ENCODE measurements at regions not wholly inside any gene's neighbourhood (a gene's known extent, or its start where the extent isn't known, plus 50 kb on each side); places are given as distances from the start of the nearest gene placed in this dataset.
"Not testable (repeated sequence)": the region's sequence is repeated elsewhere in the genome, so short reads cannot be mapped to it uniquely, and the experiment has no call there.

- DNase-seq: no peak
Observed at GRCh38 chr14:89743828-89744227, 210.7 kb downstream of the EFCAB11 start.

GRCh38 chr14:89740241-89740640, 214.3 kb downstream of the EFCAB11 start:
- DNase-seq: no peak

DNA sequence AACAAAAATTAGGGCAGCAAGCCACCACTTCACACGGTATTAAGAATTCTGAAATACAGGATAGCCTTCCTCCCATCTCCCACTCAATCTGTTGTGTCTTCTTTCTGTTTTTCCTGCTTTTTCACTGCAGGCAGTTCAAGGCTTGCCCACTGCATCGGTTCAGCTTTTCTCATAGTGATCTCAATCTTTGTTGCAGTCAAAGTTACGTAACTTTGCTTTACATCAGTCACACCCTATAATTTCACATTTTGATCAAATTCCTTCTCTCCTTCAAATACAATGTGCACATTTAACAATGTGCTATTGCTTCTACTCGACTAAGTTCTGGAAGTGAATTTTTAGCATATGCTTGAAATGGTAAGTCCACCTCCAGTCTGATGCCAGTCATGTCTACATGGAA, 217.6 kb downstream of the EFCAB11 start:
- DNase-seq: no peak

DNA sequence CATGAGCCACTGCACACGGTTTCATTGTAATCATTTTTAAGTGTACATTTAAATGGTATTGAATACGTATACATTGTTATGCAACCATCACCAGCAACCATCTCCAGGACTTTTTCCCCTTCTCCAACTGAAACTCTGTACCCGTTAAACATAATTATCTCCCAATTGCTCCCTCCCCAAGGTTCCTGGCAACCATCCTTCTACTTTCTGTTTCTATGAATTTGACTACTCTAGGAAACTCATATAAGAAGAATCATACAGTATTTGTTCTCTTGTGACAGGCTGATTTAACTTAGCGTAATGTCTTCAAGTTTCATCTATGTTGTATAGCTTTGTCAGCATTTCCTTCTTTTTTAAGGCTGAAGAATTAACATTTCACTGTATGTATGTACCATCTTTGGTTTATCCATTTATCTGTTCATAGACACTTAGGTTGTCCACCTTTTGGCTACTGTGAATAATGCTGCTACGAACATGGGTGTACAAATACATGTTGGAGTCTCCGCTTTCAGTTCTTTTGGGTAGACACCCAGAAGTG, 223.1 kb downstream of the EFCAB11 start:
- no peak for DNase-seq

DNA sequence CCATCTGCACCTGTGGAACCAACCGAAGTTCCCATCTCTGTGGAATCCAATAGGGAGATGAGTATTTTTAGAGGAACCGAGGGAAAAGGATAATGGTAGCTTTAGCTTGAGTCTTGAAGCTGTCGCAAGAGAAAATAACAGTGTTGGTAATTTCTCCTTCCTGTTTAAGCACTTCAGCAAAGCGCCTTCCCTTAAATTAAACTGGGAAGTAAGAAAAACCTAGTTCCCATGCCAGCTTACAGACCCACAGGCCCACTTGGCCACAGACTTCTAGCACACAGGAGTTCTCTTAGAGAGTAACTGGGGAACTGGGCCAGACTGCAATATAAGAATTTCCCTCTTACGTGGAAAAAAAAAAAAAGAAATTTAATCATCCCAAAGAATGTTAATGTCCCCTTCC, 223.8 kb downstream of the EFCAB11 start:
- peak in 1 of 2 donors; percentile 13 for DNase-seq

GRCh38 chr14:89728964-89729363, 225.6 kb downstream of the EFCAB11 start:
- no peak for DNase-seq

- DNase-seq: not testable (repeated sequence)
Observed at GRCh38 chr14:89726226-89726625, 228.3 kb downstream of the EFCAB11 start.

DNA sequence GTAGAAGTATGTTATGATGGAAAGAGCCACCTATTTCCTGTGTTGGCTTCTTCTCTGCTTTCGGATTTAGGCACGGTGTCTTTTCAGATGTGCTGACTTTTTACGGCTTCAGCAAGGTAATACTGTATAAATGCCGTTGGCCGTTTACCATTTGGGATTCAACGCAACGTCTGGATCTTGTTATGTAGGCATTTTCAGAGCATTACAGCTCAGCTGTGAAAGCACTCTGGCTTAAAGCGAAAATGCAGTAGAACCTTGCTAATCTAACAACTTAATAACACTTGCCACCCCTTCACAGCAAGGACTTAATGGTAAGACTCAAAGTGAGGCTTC, 229.9 kb downstream of the EFCAB11 start:
- peak in 1 of 2 donors; percentile 48 for DNase-seq

GRCh38 chr14:89723930-89724627, 230.5 kb downstream of the EFCAB11 start:
- DNase-seq: no peak

DNA sequence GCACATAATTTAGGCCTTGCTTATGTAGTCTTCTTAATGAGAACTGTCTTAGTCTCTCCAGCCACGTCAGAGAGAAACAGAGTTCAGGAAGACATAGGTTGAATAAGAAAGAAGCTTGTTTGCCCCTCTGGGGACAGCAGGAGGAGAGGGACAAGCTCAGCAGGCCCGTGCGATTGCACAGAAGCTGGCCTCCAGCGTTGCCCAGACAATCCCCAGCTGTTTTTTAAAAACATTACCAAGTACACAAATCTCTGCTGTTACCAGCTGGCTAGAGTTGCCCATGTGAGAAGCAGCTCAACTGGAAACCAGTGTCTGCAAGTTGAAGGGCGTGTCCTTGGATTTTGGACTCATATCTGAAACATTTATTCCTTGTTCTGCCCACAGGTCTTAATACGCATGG, 232.6 kb downstream of the EFCAB11 start:
- peak; percentile 7 to 13 for DNase-seq

DNA sequence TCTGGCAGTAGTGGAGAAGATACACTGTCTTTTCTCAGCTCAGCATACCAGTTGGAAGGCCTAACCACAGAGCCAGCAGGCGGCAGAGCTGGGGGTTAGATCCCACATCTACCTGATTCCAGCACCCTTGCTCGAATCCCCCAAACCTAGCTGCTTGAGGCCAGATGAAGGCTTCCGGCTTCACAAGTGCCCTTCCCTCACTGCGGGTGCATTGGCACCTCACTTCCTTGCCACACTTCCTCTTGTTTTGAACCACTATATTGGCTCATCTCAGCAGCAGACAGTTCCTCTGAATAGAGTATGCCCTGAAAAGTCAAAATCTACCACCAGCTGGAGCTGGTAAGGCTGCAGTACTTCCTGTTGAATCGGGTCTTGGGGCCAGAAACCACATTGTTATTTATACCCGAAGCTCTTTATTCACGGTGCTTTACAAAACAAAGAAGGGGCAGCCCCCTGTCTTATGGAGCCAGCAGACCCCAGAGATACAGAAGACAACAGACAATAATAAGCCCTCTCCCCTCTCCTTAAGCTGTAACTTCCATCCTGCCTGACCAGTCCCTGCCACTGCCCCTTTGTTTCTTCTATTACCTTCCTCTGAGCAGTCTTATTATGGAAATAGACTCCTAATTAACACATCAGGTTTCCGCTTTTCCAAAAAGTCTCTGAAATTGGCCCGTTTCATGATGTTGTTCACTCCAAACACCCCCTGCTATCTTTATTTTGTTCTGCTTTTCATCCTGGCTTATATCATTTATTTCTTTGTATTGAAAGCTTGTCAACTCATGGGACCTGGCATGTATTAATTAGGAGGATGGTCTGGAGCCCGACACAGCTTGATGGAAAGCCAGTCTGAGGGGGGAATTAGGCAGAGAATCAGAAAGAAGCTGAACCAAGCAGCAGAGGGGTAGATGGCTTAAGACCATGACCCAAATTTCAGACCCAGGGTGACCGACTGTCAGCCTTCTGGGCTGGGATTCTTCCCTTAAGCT, 233.5 kb downstream of the EFCAB11 start:
- peak; percentile 84 to 87 for DNase-seq

- DNase-seq: peak; percentile 15 to 58
Observed at GRCh38 chr14:89720076-89720687, 234.3 kb downstream of the EFCAB11 start.

DNA sequence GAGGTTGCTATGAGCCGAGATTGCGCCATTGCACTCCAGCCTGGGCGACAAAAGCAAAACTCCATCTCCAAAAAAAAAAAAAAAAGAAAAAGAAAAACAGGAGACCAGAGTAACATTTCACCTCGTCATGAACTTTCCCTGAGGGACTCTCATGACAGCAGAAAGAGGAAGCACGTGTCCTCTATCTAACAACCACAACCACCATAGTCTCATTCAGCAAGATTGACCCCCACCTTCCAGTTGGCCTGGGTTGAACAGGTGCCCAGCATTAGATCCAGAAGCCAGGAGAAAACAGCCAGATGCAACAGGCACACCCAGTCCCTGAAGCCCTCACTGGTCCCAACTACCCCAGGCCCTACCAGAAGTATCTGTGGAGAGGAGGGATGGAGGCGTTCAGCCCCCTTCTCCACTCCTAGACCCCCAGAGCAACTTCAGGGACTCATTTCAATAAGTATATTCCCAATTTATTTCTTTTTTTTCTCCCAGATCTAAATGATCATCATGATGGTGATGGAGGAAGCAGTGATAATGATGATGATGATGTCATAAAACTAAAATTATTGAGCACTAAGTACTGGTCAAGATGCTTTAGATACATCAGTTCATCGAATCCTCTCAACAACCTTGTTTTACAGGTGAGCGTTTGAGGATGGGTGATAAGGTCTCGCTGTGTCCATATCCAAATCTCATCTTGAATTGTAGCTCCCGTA, 235.0 kb downstream of the EFCAB11 start:
- DNase-seq: peak; percentile 23 to 36

GRCh38 chr14:89708982-89709625, 245.4 kb downstream of the EFCAB11 start:
- no peak for DNase-seq

DNA sequence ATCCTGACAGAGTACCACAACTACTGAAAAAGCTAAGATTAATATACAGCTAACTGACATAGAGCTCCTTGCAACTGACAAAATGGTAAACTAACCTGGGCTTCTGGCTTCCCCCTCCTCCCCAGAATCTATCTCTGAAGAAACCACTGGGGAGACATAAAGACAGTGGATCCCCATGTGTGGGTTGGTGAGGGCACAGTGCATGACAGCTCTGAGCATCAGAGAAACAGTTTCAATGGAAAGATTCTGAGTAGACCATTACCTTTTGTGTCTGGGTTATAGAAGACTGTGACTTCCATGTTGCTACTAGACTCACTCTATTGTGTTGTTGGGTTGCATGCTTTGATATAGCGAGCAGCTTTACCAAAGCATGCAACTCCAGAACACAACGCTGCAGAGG, 247.4 kb downstream of the EFCAB11 start:
- no peak for DNase-seq

DNA sequence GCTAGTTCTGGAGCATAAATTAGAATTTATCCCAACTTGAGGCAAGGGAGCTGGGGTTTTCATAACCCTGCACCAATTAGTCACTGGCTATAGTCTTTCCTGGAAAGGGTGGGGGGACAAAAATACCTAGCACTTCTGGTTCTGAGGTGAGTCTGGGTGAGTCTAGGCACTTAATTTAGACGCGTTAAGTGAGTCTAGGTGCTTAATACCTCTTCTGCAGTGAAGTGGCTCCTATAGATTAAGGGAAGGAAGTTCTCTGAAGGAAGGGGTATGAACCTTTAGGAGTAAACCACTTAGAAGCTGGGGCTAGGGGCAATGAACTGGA, 251.7 kb downstream of the EFCAB11 start:
- DNase-seq: no peak

- DNase-seq: no peak
Observed at GRCh38 chr14:89702073-89702875, 252.3 kb downstream of the EFCAB11 start.

DNA sequence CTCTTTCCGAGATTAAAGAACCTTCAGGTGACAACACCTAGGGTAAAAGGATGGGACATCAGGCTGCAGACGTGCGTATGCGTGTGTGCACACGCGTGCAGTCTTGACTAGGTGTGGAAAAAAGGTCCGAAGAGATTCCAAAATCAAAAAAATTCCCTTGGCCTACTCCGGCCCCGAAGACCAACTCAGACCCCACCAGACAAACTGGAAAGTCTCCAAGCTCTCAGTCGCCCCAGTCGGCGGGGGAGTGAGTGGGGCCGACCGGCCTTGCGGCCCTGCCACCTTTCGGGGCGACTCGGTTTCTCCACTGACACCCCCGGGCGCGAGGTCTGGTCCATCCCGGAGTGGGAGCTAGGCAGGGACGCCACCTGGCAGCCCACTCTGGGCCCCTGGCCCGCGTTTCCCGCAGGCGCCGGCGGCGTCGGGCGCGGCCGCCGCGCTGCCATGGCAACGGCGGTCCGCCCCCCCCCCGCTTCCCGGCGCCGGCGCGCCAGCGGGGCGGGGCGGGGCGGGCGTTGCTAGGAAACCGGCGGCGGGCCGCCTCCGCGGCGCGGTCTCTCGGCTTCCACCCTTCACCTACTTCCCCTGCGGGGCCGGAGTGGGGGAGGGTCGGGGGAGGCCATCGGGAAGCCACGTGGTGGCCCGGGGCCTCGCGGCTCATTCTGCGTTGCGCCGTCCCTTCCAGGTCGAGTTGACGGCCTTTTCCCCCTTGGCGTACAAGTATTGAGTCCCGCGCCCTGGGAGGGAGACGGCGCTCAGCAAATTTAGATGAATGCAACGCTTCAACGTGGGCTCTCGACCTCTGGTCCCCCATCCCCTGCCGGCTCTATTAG, 253.1 kb downstream of the EFCAB11 start:
- DNase-seq: peak; percentile 83 to 88

DNA sequence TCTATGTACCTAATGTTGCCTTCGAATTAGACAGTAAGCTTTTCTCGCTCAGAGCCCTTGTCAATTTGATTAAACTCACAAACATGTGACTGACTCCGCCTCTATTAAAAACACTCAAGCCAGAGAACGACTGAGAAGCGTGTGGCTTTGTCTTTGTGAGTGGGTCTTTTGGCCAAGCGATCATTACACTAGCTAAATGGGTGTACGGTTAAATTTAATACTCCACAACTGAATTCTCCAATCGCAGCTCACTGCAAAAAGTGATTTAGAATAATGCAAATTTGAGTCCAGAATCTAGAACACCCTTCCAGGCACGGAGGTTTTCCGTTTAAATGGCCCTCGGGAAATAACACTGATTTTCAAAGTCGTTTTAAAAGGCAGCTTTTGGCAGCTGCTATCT, 253.7 kb downstream of the EFCAB11 start:
- DNase-seq: no peak

GRCh38 chr14:89699071-89699470, 255.5 kb downstream of the EFCAB11 start:
- no peak for DNase-seq
